Esophagus (tissue), 2 donors: ENCODE measurements at regions not wholly inside any gene's neighbourhood (a gene's known extent, or its start where the extent isn't known, plus 50 kb on each side); places are given as distances from the start of the nearest gene placed in this dataset.

Experiments used
- H3K27ac ChIP-seq, 2 donors: one replicate each; pipeline ENCODE4 v1.5.1; 2013; ENCODE audit warnings: low read depth in 2 of 2, mild to moderate bottlenecking in 2 of 2, inconsistent platforms in 1 of 2, low read length in 1 of 2, moderate library complexity in 1 of 2
- H3K27me3 ChIP-seq, 2 donors: one replicate each; pipeline ENCODE4 v1.6.1; 2013; ENCODE audit warnings: low read length in 2 of 2, control low read depth in 1 of 2, mild to moderate bottlenecking in 1 of 2; ENCODE audit not compliant: insufficient read depth in 2 of 2, control insufficient read depth in 1 of 2
- H3K36me3 ChIP-seq, 2 donors: one replicate each; pipeline ENCODE4 v1.6.1; 2013; ENCODE audit warnings: low read length in 1 of 2; ENCODE audit not compliant: control insufficient read depth in 2 of 2, insufficient read depth in 2 of 2
- H3K4me1 ChIP-seq, 2 donors: one replicate each; pipeline ENCODE4 v1.6.1; 2013; ENCODE audit warnings: low read length in 1 of 2; ENCODE audit not compliant: control insufficient read depth in 2 of 2, insufficient read depth in 2 of 2
- H3K4me3 ChIP-seq, 2 donors: one replicate each; pipeline ENCODE4 v1.5.1; 2013; ENCODE audit warnings: low read length in 2 of 2, mild to moderate bottlenecking in 2 of 2, low read depth in 1 of 2, moderate library complexity in 1 of 2
- H3K9me3 ChIP-seq, 2 donors: one replicate each; pipeline ENCODE4 v1.6.1; 2013; ENCODE audit warnings: mild to moderate bottlenecking in 2 of 2, low read depth in 1 of 2, low read length in 1 of 2, moderate library complexity in 1 of 2; ENCODE audit not compliant: control insufficient read depth in 2 of 2, insufficient read depth in 1 of 2
- WGBS, 2 donors: extraction: QIAGEN DNeasy Blood & Tissue Kit; methylation state at CpG; one replicate each; pipeline ENCODE4 v1.1.7; 2013; 5-methylcytosine and 5-hydroxymethylcytosine counted together
- donor health status: healthy with polysubstance abuse.
- donor health status: Bipolar disorder and iron deficiency.

DNA sequence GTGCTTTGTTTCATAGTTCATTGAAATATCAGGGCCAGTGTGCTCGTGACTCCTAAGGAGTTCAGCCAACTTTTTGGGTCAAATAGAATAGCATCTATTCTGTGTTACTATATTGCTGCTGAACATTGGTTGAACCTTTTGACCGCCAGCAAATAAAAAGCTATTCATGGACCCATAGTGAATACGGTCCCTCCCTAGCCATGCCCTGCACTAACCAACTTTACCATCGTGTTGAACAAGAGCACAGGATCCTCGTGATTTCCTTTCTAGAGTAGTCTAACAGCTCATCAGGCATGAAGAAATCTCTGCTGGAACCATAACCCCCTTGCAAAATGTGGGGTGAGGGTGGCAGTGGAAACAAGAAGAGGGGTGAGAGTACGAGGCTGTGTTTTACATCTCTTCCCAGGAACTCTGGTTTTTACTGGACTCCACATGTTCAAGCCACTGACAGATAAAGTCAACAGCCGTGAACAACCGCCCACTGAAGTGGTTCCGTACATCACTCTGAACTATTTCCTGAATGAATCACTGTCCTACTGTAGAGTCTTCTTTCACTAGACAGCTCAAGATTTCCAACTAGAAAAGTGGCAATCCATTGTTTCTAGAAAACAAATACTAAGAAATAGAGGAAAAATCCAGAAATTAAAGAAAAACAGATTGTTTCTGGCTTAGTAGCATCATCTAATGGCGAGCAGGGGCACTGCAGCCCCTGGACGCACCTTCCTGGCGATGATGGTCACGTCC lies 70.1 kb upstream of the SPATA31E1 start:
- H3K4me1 ChIP-seq = no peaks in the 10 kb centered on the region
- no peak overlapping the region for H3K4me3 ChIP-seq
- no peak overlapping the region for H3K27ac ChIP-seq
- 40% methylated on average over 13 of the region's 13 CpGs for WGBS, 2 donors
- H3K9me3 ChIP-seq = no peaks in the 10 kb centered on the region
- H3K36me3 ChIP-seq = no peaks in the 10 kb centered on the region
- no peaks in the 10 kb centered on the region for H3K27me3 ChIP-seq

GRCh38 chr9:87813119-87813463 lies 69.6 kb upstream of the SPATA31E1 start:
- Histone ChIP-seq H3K4me3 (no peak overlapping the region), H3K9me3 (no peaks in the 10 kb centered on the region), H3K4me1 (no peaks in the 10 kb centered on the region), H3K27ac (no peak overlapping the region), H3K27me3 (no peaks in the 10 kb centered on the region), H3K36me3 (no peaks in the 10 kb centered on the region)
- WGBS, 2 donors = 61 to 63% methylated on average over 7 of the region's 7 CpGs

DNA sequence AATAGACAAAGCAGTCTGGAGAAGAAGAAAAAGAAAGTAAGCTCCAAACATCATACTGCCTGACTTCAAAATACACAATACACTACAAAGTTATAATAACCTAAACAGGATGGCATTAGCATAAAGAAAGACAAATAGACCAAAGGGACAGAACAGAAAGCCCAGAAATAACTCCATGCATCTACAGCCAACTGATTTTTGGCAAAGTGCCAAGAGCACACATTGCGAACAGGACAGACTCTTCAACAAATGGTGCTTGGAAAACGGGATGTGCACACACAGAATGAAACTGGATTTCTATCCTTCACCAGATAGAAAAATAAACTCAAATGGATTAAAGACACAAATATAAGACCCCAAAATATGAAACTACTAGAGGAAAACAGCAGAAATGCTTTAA lies 66.6 kb upstream of the SPATA31E1 start:
- no peaks in the 10 kb centered on the region for H3K4me1 ChIP-seq
- no peak overlapping the region for H3K27ac ChIP-seq
- H3K27me3 ChIP-seq = no peaks in the 10 kb centered on the region
- H3K4me3 ChIP-seq = no peak overlapping the region
- no peaks in the 10 kb centered on the region for H3K36me3 ChIP-seq
- WGBS, 2 donors = 1 to 6% methylated on average over 2 of the region's 2 CpGs
- H3K9me3 ChIP-seq = no peaks in the 10 kb centered on the region

DNA sequence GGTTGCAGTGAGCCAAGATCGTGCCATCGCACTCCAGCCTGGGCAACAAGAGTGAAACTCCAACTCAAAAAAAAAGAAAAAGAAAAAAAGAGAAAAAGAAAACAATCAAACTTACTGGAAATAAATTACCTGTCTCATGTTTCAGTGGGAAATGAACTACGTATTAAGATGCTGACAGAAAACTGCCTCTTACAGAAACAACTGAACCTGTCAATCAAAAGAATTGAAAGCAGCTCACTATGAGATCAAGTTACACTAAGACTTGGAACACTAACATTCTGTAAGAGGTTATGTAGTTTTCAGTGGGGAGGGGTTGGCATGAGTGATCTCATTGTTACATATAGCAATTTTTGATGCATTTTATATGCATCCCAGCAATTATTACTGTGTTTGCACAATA lies 64.4 kb upstream of the SPATA31E1 start:
- Histone ChIP-seq H3K9me3 (no peaks in the 10 kb centered on the region), H3K4me1 (no peaks in the 10 kb centered on the region), H3K4me3 (no peak overlapping the region), H3K27me3 (no peaks in the 10 kb centered on the region), H3K36me3 (no peaks in the 10 kb centered on the region), H3K27ac (no peak overlapping the region)
- 79 to 84% methylated on average over 3 of the region's 3 CpGs for WGBS, 2 donors

GRCh38 chr9:87824216-87824875 lies 58.3 kb upstream of the SPATA31E1 start:
- no peaks in the 10 kb centered on the region for H3K4me1 ChIP-seq
- WGBS, 2 donors = 94% methylated on average over 26 to 31 of the region's 31 CpGs

DNA sequence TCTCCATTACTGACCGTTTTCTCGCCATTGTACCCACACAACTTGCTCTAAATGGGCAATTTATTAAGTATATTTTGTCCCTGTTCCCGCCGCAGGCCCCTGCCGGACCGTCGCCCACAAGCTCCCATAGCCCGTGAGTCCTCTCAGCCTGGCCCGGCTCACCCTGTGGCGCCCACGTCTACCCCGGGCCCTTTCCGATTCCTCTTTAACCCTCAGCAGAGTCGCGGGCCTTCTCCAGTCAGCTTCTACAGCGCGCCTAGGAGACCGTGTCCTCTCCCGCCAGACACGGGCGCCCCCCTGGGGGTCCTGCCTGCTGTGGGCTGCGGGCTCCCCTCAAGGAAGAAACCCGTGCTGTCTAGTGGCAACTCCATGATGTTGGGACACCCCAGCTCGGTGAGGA lies 57.8 kb upstream of the SPATA31E1 start:
- Histone ChIP-seq H3K9me3 (no peaks in the 10 kb centered on the region), H3K4me1 (no peaks in the 10 kb centered on the region), H3K27me3 (no peaks in the 10 kb centered on the region), H3K27ac (no peak overlapping the region), H3K4me3 (no peak overlapping the region), H3K36me3 (no peaks in the 10 kb centered on the region)
- 95% methylated on average over 24 of the region's 24 CpGs for WGBS, 2 donors

More at GRCh38 chr9:87824216-87824875, 58.3 kb upstream of the SPATA31E1 start:
- Histone ChIP-seq H3K9me3 (no peaks in the 10 kb centered on the region), H3K4me3 (no peak overlapping the region), H3K27ac (no peak overlapping the region), H3K27me3 (no peaks in the 10 kb centered on the region), H3K36me3 (no peaks in the 10 kb centered on the region)

- Histone ChIP-seq H3K27me3 (no peaks in the 10 kb centered on the region), H3K9me3 (no peaks in the 10 kb centered on the region), H3K36me3 (no peaks in the 10 kb centered on the region), H3K4me1 (no peaks in the 10 kb centered on the region), H3K27ac (no peak overlapping the region), H3K4me3 (no peak overlapping the region)
Observed at GRCh38 chr9:87826331-87826730, 56.3 kb upstream of the SPATA31E1 start.

- no peak overlapping the region for H3K4me3 ChIP-seq
- no peak overlapping the region for H3K27ac ChIP-seq
- H3K9me3 ChIP-seq = no peaks in the 10 kb centered on the region
- 84 to 88% methylated on average over 2 of the region's 2 CpGs for WGBS, 2 donors
- H3K4me1 ChIP-seq = no peaks in the 10 kb centered on the region
- H3K36me3 ChIP-seq = no peaks in the 10 kb centered on the region
- H3K27me3 ChIP-seq = no peaks in the 10 kb centered on the region
Observed at GRCh38 chr9:87827341-87827740, 55.3 kb upstream of the SPATA31E1 start.

- WGBS, 2 donors = 39 to 43% methylated on average over 1 of the region's 1 CpG
- no peaks in the 10 kb centered on the region for H3K4me1 ChIP-seq
- no peak overlapping the region for H3K4me3 ChIP-seq
- no peaks in the 10 kb centered on the region for H3K36me3 ChIP-seq
- H3K27me3 ChIP-seq = no peaks in the 10 kb centered on the region
- no peak overlapping the region for H3K27ac ChIP-seq
- no peaks in the 10 kb centered on the region for H3K9me3 ChIP-seq
Observed at GRCh38 chr9:87829756-87830155, 52.9 kb upstream of the SPATA31E1 start.

- Histone ChIP-seq H3K27ac (no peak overlapping the region), H3K27me3 (no peaks in the 10 kb centered on the region), H3K4me1 (no peaks in the 10 kb centered on the region), H3K36me3 (no peaks in the 10 kb centered on the region), H3K4me3 (no peak overlapping the region), H3K9me3 (no peaks in the 10 kb centered on the region)
- WGBS, 2 donors = 33 to 53% methylated on average over 3 of the region's 3 CpGs
Observed at GRCh38 chr9:87830446-87830845, 52.2 kb upstream of the SPATA31E1 start.
